OCI-LY7 (cell line): ENCODE measurements at regions not wholly inside any gene's neighbourhood (a gene's known extent, or its start where the extent isn't known, plus 50 kb on each side); places are given as distances from the start of the nearest gene placed in this dataset.

Experiments used
- BruUV-seq: library from RNA; stranded (reverse); fragments of 400-500 nt; replicated peaks from 2 replicates; lab custom pipeline; 2021; lab: Mats Ljungman, UMichigan
- CTCF ChIA-PET: fragments of 300-600 bp; sonication (Branson Sonifier 250); formaldehyde crosslinking; loops from one replicate; lab custom pipeline; 2022; ENCODE audit warnings: antibody characterized with exemption; ENCODE audit not compliant: unreplicated experiment; lab: Charles Lee
- POLR2A ChIA-PET: fragments of 300-600 bp; sonication (Branson Sonifier 250); formaldehyde crosslinking; loops from one replicate; lab custom pipeline; 2022; ENCODE audit warnings: antibody characterized with exemption; lab: Charles Lee
- DNase-seq: peaks from one replicate; pipeline ENCODE4 v3.0.0-alpha.2; 2015; ENCODE audit warnings: low spot score
- H2AFZ ChIP-seq: fragments of 200-600 bp; sonication (generic), shearing (Covaris generic); 2 replicates; pipeline ENCODE4 v1.6.1; 2014; ENCODE audit warnings: mild to moderate bottlenecking, antibody characterized with exemption, low read length, moderate library complexity
- H3K27ac ChIP-seq: fragments of 200-600 bp; sonication (generic); 2 replicates; pipeline ENCODE4 v1.5.1; 2014; ENCODE audit warnings: mixed run types, low read depth, mild to moderate bottlenecking, moderate library complexity, low read length, inconsistent platforms; ENCODE audit not compliant: poor library complexity, severe bottlenecking
- H3K36me3 ChIP-seq: fragments of 200-600 bp; sonication (generic); 2 replicates; pipeline ENCODE4 v1.6.1; 2014; ENCODE audit warnings: mild to moderate bottlenecking, antibody characterized with exemption, low read length, moderate library complexity, mixed read lengths; ENCODE audit not compliant: insufficient read depth
- H3K4me1 ChIP-seq: fragments of 200-600 bp; sonication (generic); 2 replicates; pipeline ENCODE4 v1.5.1; 2014; ENCODE audit warnings: mild to moderate bottlenecking, low read length; ENCODE audit not compliant: insufficient read depth, poor library complexity, severe bottlenecking
- H3K4me2 ChIP-seq: fragments of 200-600 bp; sonication (generic); 2 replicates; pipeline ENCODE4 v1.6.1; 2014; ENCODE audit warnings: mild to moderate bottlenecking, low read length
- H3K4me3 ChIP-seq: fragments of 200-600 bp; sonication (generic); 2 replicates; pipeline ENCODE4 v1.5.1; 2014; ENCODE audit warnings: mild to moderate bottlenecking, low read depth, low read length; ENCODE audit not compliant: poor library complexity, severe bottlenecking
- H3K79me2 ChIP-seq: fragments of 200-600 bp; sonication (generic); 2 replicates; pipeline ENCODE4 v1.6.1; 2016; ENCODE audit warnings: low read depth, mild to moderate bottlenecking, low read length, moderate library complexity, mixed read lengths; ENCODE audit not compliant: insufficient read depth
- H3K9me2 ChIP-seq: fragments of 200-600 bp; sonication (generic); 2 replicates; pipeline ENCODE4 v1.6.1; 2016; ENCODE audit warnings: mild to moderate bottlenecking, low read length, mixed read lengths; ENCODE audit not compliant: insufficient read depth
- H3K9me3 ChIP-seq: fragments of 200-600 bp; sonication (generic); 2 replicates; pipeline ENCODE4 v1.6.1; 2014; ENCODE audit warnings: mild to moderate bottlenecking, mixed run types, low read length, mixed read lengths
- H4K20me1 ChIP-seq: fragments of 200-600 bp; sonication (generic); 2 replicates; pipeline ENCODE4 v1.6.1; 2014; ENCODE audit warnings: mild to moderate bottlenecking, antibody characterized with exemption, low read length, moderate library complexity, mixed read lengths; ENCODE audit not compliant: insufficient read depth
- EZH2phosphoT487 ChIP-seq: fragments of 200-600 bp; sonication (generic); IDR thresholded peaks from 2 replicates; pipeline ENCODE4 v1.6.1; 2018; ENCODE audit warnings: low read depth, borderline replicate concordance, mild to moderate bottlenecking, mixed run types, antibody characterized with exemption, low read length, moderate library complexity, mixed read lengths
- intact Hi-C: fragments of 100-400 bp; cut with micrococcal nuclease; formaldehyde crosslinking; loops from one replicate; pipeline ENCODE4 v1.10.0; 2022; ENCODE audit not compliant: unreplicated experiment
- TF ChIP-seq, protein P1 (sequence below): fragments of 200-600 bp; sonication (generic); conservative IDR thresholded peaks from 2 replicates; pipeline ENCODE4 v1.5.1; 2014; ENCODE audit warnings: mild to moderate bottlenecking, antibody characterized with exemption, low read length, moderate library complexity, mixed read lengths

DNA sequence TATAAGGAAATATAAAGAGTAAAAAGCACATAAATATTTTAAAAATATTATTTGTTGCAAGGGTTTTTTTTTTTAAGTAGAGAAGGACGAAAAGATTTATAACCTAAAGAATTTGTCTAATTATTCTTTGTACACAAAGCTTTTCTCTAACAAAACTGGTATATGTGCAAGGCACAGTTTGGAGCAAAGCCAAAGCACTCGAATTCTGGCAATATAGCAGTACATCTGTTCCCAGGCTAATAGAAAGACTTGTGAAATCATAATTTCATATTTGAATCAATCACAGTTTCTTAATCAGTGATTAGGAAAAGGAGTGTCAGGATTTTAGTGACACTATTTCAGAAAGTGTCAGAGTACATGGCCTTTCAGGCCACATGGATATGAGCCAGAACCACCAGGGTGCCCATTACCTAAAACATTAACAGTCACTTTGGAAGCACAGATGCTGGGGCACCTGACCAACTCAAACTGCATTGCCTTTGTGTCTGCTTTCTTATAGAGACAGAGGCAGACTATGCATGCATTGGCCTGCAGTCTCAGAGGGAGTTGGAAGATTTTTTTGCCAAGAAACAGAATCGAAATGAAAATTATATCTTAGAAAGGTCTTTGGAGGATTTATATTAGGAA is 651.8 kb upstream of the SGO1 start:
- H3K79me2 ChIP-seq = no peaks in the 10 kb centered on the region
- CTCF ChIA-PET = no interaction called here
- no peaks in the 10 kb centered on the region; the same call in 1 of the 2 replicates for H3K9me3 ChIP-seq
- no peak overlapping the region for H3K27ac ChIP-seq
- no peak for TF ChIP-seq EZH2phosphoT487
- TF ChIP-seq, protein P1, sequence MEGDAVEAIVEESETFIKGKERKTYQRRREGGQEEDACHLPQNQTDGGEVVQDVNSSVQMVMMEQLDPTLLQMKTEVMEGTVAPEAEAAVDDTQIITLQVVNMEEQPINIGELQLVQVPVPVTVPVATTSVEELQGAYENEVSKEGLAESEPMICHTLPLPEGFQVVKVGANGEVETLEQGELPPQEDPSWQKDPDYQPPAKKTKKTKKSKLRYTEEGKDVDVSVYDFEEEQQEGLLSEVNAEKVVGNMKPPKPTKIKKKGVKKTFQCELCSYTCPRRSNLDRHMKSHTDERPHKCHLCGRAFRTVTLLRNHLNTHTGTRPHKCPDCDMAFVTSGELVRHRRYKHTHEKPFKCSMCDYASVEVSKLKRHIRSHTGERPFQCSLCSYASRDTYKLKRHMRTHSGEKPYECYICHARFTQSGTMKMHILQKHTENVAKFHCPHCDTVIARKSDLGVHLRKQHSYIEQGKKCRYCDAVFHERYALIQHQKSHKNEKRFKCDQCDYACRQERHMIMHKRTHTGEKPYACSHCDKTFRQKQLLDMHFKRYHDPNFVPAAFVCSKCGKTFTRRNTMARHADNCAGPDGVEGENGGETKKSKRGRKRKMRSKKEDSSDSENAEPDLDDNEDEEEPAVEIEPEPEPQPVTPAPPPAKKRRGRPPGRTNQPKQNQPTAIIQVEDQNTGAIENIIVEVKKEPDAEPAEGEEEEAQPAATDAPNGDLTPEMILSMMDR = no peak
- H4K20me1 ChIP-seq = no peaks in the 10 kb centered on the region
- BruUV-seq = no TSS peak
- no peak overlapping the region for H3K4me3 ChIP-seq
- no peaks in the 10 kb centered on the region; the same call in 1 of the 2 replicates for H3K36me3 ChIP-seq
- peaks cover 34% of the 10 kb centered on the region for H3K4me1 ChIP-seq
- H2AFZ ChIP-seq = peak overlapping the region; percentile 33; the same call in 1 of the 2 replicates
- H3K9me2 ChIP-seq = peaks cover 6% of the 10 kb centered on the region; the same call in 1 of the 2 replicates
- POLR2A ChIA-PET = no interaction called here
- no peak overlapping the region for H3K4me2 ChIP-seq
- intact Hi-C loops = no loop called here
- no peak for DNase-seq

DNA sequence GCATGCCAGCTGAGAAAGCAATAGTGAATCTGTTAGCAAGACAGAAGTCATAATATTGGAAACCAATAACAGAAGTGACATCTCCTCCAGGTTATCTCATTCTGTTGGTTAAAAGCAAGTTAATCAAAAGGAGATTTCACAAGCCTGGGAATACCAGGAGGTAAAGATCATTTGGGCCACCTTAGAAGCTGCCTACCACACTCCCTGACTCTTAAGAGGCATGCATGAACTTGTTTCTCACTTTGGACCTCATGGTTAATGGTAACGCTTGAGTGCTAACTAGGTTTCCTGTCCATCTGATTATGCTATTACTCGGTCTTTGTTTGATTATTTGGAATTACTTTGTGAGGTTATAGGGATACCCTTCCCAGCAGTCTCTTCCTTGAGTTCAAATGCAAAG is 650.8 kb upstream of the SGO1 start:
- Histone ChIP-seq H3K79me2 (no peaks in the 10 kb centered on the region), H3K4me1 (peaks cover 29% of the 10 kb centered on the region), H3K9me3 (no peaks in the 10 kb centered on the region; the same call in 1 of the 2 replicates), H3K4me2 (no peak overlapping the region), H3K36me3 (no peaks in the 10 kb centered on the region; the same call in 1 of the 2 replicates), H3K4me3 (no peak overlapping the region), H3K27ac (no peak overlapping the region), H4K20me1 (no peaks in the 10 kb centered on the region), H3K9me2 (peaks cover 6% of the 10 kb centered on the region; the same call in 1 of the 2 replicates), H2AFZ (no peak overlapping the region)
- POLR2A ChIA-PET = interaction anchor here (0.8 kb wide), 1 partner anchor 10 kb away, joined by 3 read pairs; no protein-coding TSS in a partner anchor
- intact Hi-C loops = no loop called here
- TF ChIP-seq, protein P1 = no peak
- no peak for TF ChIP-seq EZH2phosphoT487
- BruUV-seq = no TSS peak
- CTCF ChIA-PET = no interaction called here
- no peak for DNase-seq

DNA sequence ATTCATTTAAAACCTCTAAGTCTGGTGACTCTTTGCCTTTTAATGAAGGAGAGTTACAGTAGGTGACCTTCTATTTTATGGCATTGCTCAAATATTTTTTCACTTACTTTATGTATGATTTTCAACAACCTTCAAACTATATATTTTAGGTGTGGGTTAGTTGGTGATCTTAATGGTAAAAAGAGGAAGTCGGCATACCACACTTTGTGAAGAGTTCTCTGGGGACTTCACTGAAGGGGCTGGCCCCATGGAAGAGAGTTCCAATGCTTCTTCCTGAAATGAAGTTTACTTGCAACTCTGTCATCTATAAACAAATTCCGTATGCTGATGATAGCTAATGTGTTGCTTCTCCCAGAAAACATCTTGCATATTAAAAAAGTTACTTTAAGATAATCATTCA is 647.0 kb upstream of the SGO1 start:
- H3K4me3 ChIP-seq = no peak overlapping the region
- H3K9me3 ChIP-seq = peaks cover 6% of the 10 kb centered on the region; the same call in 1 of the 2 replicates
- TF ChIP-seq EZH2phosphoT487 = no peak
- TF ChIP-seq, protein P1 = no peak
- H3K4me2 ChIP-seq = peak overlapping the region; percentile 21; the same call in 1 of the 2 replicates
- intact Hi-C loops = no loop called here
- POLR2A ChIA-PET = no interaction called here
- no peaks in the 10 kb centered on the region; the same call in 1 of the 2 replicates for H3K36me3 ChIP-seq
- CTCF ChIA-PET = no interaction called here
- BruUV-seq = no TSS peak
- H2AFZ ChIP-seq = peak overlapping the region; percentile 52; the same call in 1 of the 2 replicates
- DNase-seq = peak; percentile 57
- H3K79me2 ChIP-seq = no peaks in the 10 kb centered on the region
- no peak overlapping the region for H3K27ac ChIP-seq
- H3K4me1 ChIP-seq = peaks cover 18% of the 10 kb centered on the region
- H3K9me2 ChIP-seq = no peaks in the 10 kb centered on the region
- no peaks in the 10 kb centered on the region for H4K20me1 ChIP-seq
